ENCODE measurements at regions not wholly inside any gene's neighbourhood (a gene's known extent, or its start where the extent isn't known, plus 50 kb on each side); places are given as distances from the start of the nearest gene placed in this dataset.

DNA sequence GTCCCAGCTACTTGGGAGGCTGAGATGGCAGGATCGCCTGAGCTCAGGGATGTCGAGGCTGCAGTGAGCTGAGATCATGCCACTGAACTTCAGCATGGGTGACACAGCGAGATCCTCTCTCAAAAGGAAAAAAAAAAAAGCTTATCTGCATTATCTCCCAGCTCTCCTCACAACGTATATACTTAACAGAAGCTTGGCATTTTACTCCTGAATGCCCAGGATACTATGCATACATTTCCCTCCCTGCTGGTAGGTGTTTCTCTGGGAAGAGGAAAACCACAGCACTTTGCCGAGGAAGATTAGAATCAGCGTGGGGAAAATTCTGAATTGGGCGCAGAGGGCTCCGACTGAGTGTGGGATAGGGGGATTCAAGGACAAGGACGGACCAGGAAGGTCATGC is 800.6 kb downstream of the DHX35 start:
- Histone ChIP-seq H3K79me2 (ENCODE audit: insufficient read depth, low read length) (no peaks in the 10 kb centered on the region), H2AFZ (ENCODE audit: low read depth, low read length, severe bottlenecking) (no peak overlapping the region), H3K9me3 (ENCODE audit: insufficient read depth, low read length) (peaks cover 2% of the 10 kb centered on the region; the same call in 1 of the 2 replicates), H3K9me2 (replicated peaks; ENCODE audit: insufficient read depth, low read length) (no peaks in the 10 kb centered on the region; the same call in 1 of the 2 replicates), H4K20me1 (ENCODE audit: low read depth, low read length) (no peaks in the 10 kb centered on the region), H3K27me3 (ENCODE audit: low read length) (no peaks in the 10 kb centered on the region), H3K27ac (ENCODE audit: low read depth, low read length) (no peak overlapping the region), H3K4me3 (ENCODE audit: insufficient read depth, low read length, poor library complexity, severe bottlenecking) (no peak overlapping the region), H3K36me3 (ENCODE audit: low read length) (no peaks in the 10 kb centered on the region), H3F3A (ENCODE audit: insufficient read depth) (no peaks in the 10 kb centered on the region), H3K4me2 (ENCODE audit: low read depth, low read length, poor library complexity, severe bottlenecking) (no peak overlapping the region), H3K9ac (ENCODE audit: low read length) (no peak overlapping the region)
- TF ChIP-seq EZH2phosphoT487 (conservative IDR thresholded peaks at IDR 0.05; ENCODE audit: low read length), result no peak
- TF ChIP-seq, protein P1, sequence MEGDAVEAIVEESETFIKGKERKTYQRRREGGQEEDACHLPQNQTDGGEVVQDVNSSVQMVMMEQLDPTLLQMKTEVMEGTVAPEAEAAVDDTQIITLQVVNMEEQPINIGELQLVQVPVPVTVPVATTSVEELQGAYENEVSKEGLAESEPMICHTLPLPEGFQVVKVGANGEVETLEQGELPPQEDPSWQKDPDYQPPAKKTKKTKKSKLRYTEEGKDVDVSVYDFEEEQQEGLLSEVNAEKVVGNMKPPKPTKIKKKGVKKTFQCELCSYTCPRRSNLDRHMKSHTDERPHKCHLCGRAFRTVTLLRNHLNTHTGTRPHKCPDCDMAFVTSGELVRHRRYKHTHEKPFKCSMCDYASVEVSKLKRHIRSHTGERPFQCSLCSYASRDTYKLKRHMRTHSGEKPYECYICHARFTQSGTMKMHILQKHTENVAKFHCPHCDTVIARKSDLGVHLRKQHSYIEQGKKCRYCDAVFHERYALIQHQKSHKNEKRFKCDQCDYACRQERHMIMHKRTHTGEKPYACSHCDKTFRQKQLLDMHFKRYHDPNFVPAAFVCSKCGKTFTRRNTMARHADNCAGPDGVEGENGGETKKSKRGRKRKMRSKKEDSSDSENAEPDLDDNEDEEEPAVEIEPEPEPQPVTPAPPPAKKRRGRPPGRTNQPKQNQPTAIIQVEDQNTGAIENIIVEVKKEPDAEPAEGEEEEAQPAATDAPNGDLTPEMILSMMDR (IDR thresholded peaks at IDR 0.05; ENCODE audit: insufficient read depth, low read length, poor library complexity, severe bottlenecking), result no peak

DNA sequence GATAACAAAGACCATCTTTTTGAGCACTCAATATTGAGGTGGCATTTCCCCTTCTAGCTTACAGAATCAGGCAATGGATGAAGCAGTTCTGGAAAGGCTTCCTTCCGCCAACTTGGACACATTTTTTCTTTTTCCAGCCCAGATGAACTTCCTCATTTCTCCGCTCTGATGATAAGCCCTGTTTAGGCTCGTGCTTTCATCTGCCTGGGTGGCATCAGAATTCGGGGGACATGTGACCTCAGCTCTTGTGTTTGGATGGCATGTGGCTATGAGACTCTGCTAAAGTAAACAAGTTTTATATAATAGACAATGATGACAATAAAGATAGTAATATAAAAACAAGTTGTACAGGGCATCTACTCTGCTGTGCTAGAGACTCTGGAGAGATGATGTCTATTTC is 796.7 kb downstream of the DHX35 start:
- Histone ChIP-seq H2AFZ (ENCODE audit: low read depth, low read length, severe bottlenecking) (no peak overlapping the region), H3K27me3 (ENCODE audit: low read length) (no peaks in the 10 kb centered on the region), H3K9me2 (replicated peaks; ENCODE audit: insufficient read depth, low read length) (no peaks in the 10 kb centered on the region), H3K4me3 (ENCODE audit: insufficient read depth, low read length, poor library complexity, severe bottlenecking) (no peak overlapping the region), H3K79me2 (ENCODE audit: insufficient read depth, low read length) (no peaks in the 10 kb centered on the region), H4K20me1 (ENCODE audit: low read depth, low read length) (no peaks in the 10 kb centered on the region), H3K27ac (ENCODE audit: low read depth, low read length) (no peak overlapping the region), H3K9ac (ENCODE audit: low read length) (no peak overlapping the region), H3K9me3 (ENCODE audit: insufficient read depth, low read length) (no peaks in the 10 kb centered on the region), H3K36me3 (ENCODE audit: low read length) (no peaks in the 10 kb centered on the region), H3F3A (ENCODE audit: insufficient read depth) (no peaks in the 10 kb centered on the region), H3K4me2 (ENCODE audit: low read depth, low read length, poor library complexity, severe bottlenecking) (no peak overlapping the region)
- no peak for TF ChIP-seq EZH2phosphoT487 (conservative IDR thresholded peaks at IDR 0.05; ENCODE audit: low read length)
- TF ChIP-seq, protein P1 (IDR thresholded peaks at IDR 0.05; ENCODE audit: insufficient read depth, low read length, poor library complexity, severe bottlenecking), result no peak

DNA sequence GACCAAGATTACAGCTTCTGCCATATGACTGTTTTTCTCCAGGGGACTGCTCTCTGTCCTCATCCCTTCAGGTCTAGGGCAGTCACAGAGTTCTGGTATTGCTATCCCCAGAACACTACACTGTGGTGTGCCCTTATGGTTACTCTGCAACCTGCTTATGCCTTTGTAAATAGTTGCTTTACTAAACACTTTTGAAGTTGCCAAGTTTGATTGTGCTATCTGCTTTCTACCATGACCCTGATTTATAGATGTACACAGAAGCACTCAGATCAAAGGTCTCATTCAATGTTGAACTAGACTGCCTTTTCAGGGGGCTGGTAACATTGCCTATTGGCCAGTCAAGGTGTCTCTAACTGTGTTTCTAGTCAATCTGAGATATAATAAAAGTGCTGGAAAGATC is 794.7 kb downstream of the DHX35 start:
- H3K27me3 ChIP-seq (ENCODE audit: low read length), result no peaks in the 10 kb centered on the region
- TF ChIP-seq, protein P1 (IDR thresholded peaks at IDR 0.05; ENCODE audit: insufficient read depth, low read length, poor library complexity, severe bottlenecking), result no peak
- no peak for TF ChIP-seq EZH2phosphoT487 (conservative IDR thresholded peaks at IDR 0.05; ENCODE audit: low read length)
- H3K9ac ChIP-seq (ENCODE audit: low read length), result no peak overlapping the region
- H4K20me1 ChIP-seq (ENCODE audit: low read depth, low read length), result no peaks in the 10 kb centered on the region
- no peaks in the 10 kb centered on the region for H3F3A ChIP-seq (ENCODE audit: insufficient read depth)
- H3K36me3 ChIP-seq (ENCODE audit: low read length), result no peaks in the 10 kb centered on the region
- H3K9me2 ChIP-seq (replicated peaks; ENCODE audit: insufficient read depth, low read length), result no peaks in the 10 kb centered on the region
- H2AFZ ChIP-seq (ENCODE audit: low read depth, low read length, severe bottlenecking), result peak overlapping the region; percentile 17
- no peak overlapping the region for H3K27ac ChIP-seq (ENCODE audit: low read depth, low read length)
- H3K4me3 ChIP-seq (ENCODE audit: insufficient read depth, low read length, poor library complexity, severe bottlenecking), result no peak overlapping the region
- H3K79me2 ChIP-seq (ENCODE audit: insufficient read depth, low read length), result no peaks in the 10 kb centered on the region
- no peak overlapping the region for H3K4me2 ChIP-seq (ENCODE audit: low read depth, low read length, poor library complexity, severe bottlenecking)
- no peaks in the 10 kb centered on the region for H3K9me3 ChIP-seq (ENCODE audit: insufficient read depth, low read length)

Measured in SU-DHL-6 (cell line).